Thoracic aorta (tissue), 2 donors: ENCODE measurements at regions not wholly inside any gene's neighbourhood (a gene's known extent, or its start where the extent isn't known, plus 50 kb on each side); places are given as distances from the start of the nearest gene placed in this dataset.

Experiments
- ATAC-seq: fragments of 150-250 bp; one replicate; pipeline ENCODE4 v1.8.0; 2017; ENCODE audit warnings: low read depth; ENCODE audit not compliant: insufficient number of reproducible peaks, low FRiP score
- DNase-seq: peaks from one replicate; pipeline ENCODE4 v3.0.0-alpha.2; 2020; ENCODE audit warnings: low spot score
- H3K27ac ChIP-seq, 2 donors: fragments of 200-600 bp; sonication (generic); 1 replicate in 1 of 2; 2 replicates in 1 of 2; pipeline ENCODE4 v1.5.1; 2016; ENCODE audit warnings: mild to moderate bottlenecking in 2 of 2, moderate library complexity in 2 of 2
- H3K27me3 ChIP-seq: fragments of 200-600 bp; sonication (generic); replicated peaks from 2 replicates; pipeline ENCODE4 v1.6.0; 2016; ENCODE audit warnings: mild to moderate bottlenecking; ENCODE audit not compliant: insufficient read depth
- H3K36me3 ChIP-seq: fragments of 200-600 bp; sonication (generic); one replicate; pipeline ENCODE4 v1.5.1; 2016
- H3K4me1 ChIP-seq, 2 donors: fragments of 200-600 bp; sonication (generic); 1 replicate in 1 of 2; 2 replicates in 1 of 2; pipeline versions ENCODE4 v1.5.1 to v1.6.0; 2016; ENCODE audit warnings: low read depth in 2 of 2, mild to moderate bottlenecking in 1 of 2; ENCODE audit not compliant: control insufficient read depth in 1 of 2
- H3K4me3 ChIP-seq: fragments of 200-600 bp; sonication (generic); 2 replicates; pipeline ENCODE4 v1.5.1; 2016; ENCODE audit warnings: mild to moderate bottlenecking
- H3K9me3 ChIP-seq: fragments of 200-600 bp; sonication (generic); 2 replicates; pipeline ENCODE4 v1.5.1; 2016
- TF ChIP-seq, protein P1 (sequence below): fragments of 200-600 bp; sonication (generic); IDR thresholded peaks from one replicate; pipeline ENCODE4 v1.5.1; 2019; ENCODE audit warnings: antibody characterized with exemption

DNA sequence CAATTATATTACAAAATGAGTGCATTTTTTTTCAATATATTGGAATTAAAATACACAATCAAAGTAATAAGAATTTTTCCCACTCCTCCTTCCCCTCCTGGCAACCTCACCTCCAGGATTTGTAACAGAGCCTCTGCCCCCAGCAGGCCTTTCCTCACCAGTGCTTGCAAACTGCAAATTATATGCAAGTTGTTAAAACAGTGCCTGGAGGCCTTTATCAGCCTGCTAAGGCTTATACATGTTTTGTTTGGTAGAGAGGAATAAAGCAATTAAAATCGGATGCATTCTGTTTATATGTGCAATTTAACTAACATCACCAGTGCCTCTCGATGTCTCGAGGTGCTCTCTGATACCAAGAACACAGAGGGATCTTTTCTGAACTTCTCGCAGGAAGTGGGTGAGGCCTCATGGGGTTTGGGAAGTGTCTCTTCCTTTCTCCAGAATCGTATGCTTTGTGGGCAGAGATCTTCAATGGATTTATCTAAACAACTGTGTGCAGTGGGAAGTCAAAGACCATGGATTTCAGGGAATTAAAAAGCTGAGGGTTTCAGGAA lies 186.8 kb downstream of the CDH26 start:
- H3K4me3 ChIP-seq = no peak overlapping the region
- no peak overlapping the region for H3K27ac ChIP-seq
- no peak for ATAC-seq
- no peaks in the 10 kb centered on the region for H3K36me3 ChIP-seq
- H3K4me1 ChIP-seq = no peaks in the 10 kb centered on the region
- H3K9me3 ChIP-seq = no peaks in the 10 kb centered on the region
- TF ChIP-seq, protein P1, sequence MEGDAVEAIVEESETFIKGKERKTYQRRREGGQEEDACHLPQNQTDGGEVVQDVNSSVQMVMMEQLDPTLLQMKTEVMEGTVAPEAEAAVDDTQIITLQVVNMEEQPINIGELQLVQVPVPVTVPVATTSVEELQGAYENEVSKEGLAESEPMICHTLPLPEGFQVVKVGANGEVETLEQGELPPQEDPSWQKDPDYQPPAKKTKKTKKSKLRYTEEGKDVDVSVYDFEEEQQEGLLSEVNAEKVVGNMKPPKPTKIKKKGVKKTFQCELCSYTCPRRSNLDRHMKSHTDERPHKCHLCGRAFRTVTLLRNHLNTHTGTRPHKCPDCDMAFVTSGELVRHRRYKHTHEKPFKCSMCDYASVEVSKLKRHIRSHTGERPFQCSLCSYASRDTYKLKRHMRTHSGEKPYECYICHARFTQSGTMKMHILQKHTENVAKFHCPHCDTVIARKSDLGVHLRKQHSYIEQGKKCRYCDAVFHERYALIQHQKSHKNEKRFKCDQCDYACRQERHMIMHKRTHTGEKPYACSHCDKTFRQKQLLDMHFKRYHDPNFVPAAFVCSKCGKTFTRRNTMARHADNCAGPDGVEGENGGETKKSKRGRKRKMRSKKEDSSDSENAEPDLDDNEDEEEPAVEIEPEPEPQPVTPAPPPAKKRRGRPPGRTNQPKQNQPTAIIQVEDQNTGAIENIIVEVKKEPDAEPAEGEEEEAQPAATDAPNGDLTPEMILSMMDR = no peak
- H3K27me3 ChIP-seq = no peaks in the 10 kb centered on the region
- DNase-seq = no peak

DNA sequence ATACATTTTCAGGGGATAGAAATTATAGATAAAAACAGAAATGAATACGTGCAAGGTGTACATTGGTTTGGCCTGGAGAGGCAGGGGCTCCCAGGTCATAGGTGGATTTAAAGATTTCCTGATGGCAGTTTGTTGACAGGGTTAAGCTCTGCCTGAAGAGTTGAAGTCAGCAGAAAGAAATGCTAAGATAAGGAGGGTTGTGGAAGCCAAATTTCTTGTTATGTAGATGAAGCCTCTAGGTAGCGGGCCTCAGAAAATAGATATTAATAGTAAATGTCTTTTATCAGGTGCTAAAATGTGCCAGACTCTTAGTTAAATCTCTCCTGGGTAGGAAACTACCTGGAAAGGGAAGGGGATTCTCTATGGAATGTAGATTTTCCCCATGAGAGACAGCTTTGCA lies 188.8 kb downstream of the CDH26 start:
- Histone ChIP-seq H3K4me3 (no peak overlapping the region), H3K27me3 (no peaks in the 10 kb centered on the region), H3K4me1 (no peaks in the 10 kb centered on the region), H3K9me3 (no peaks in the 10 kb centered on the region), H3K27ac (no peak overlapping the region), H3K36me3 (no peaks in the 10 kb centered on the region)
- no peak for DNase-seq
- no peak for ATAC-seq
- TF ChIP-seq, protein P1 = no peak

DNA sequence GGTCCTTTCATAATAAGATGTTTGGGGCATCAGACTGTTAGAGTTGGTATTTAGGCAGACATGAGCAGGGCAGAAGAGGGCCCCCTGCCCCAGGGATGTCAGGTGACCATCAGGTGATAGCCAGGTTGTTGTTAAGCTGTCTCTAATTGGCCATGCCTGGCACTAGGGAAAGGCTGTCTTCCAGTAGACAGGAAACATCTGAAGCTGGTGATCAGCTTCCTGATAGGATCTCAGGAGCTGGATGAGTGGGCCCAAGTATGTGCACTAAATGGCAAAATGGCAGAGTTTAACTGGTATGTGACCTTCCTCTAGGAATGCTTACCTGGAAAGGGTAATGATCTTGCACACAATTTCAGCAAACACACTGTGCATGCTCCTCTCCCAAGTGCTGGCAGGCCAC lies 190.7 kb downstream of the CDH26 start:
- TF ChIP-seq, protein P1 = no peak
- Histone ChIP-seq H3K4me1 (no peaks in the 10 kb centered on the region), H3K4me3 (no peak overlapping the region), H3K9me3 (no peaks in the 10 kb centered on the region), H3K36me3 (no peaks in the 10 kb centered on the region), H3K27me3 (no peaks in the 10 kb centered on the region), H3K27ac (no peak overlapping the region)
- ATAC-seq (no peak), DNase-seq (no peak)

DNA sequence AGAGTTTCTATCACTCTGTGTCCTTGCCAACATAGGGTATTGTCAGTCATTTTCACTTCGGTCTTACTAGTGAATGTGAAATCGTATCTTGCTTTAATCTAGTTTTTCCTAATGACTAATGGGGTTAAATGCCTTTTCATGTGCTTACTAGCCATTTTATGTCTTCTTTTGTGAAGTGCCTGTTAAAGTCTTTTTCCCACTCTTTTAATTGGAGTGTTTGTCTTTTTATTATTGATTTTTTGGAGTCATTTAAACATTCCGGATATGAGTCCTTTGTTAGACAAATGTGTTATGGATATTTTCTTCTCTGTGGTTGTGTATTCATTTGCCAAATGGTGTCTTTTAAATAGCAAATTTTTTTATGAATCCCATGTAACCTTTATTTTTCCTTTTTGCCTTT lies 194.6 kb downstream of the CDH26 start:
- Histone ChIP-seq H3K9me3 (no peaks in the 10 kb centered on the region), H3K4me3 (no peak overlapping the region), H3K4me1 (no peaks in the 10 kb centered on the region), H3K27me3 (no peaks in the 10 kb centered on the region), H3K27ac (no peak overlapping the region), H3K36me3 (no peaks in the 10 kb centered on the region)
- ATAC-seq (no peak), DNase-seq (no peak)
- TF ChIP-seq, protein P1 = no peak

DNA sequence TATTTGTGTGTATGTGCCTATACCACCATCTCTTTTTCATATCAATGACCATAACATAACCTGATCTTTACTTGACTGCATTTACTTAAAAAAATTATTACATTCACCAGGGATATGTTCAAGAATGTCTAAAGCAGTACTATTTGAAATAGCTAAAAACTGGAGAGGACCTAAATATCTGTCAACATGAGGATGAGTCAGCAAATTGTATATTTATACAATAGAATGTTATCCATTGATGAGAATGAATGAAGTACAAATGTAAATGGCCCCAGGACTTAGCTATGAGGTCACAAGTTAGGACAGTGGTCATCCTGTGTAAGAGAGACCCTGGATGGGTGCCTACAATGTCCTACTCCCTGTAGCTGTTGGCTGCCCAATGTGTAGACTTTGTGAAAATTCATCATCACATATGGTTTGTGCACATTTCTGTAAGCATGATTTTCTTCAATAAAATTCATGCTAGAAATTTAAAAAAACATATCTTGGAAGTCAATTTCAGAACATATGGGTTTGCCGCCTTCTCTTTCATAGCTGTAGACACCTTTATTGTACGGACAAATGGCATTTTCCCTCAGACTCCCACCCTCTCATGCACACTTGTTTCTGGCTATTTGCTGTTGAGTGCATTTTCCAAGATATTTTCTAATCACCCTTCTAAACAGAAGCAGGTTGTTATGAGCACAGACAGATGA lies 202.4 kb downstream of the CDH26 start:
- Histone ChIP-seq H3K4me1 (no peaks in the 10 kb centered on the region), H3K36me3 (no peaks in the 10 kb centered on the region), H3K27me3 (no peaks in the 10 kb centered on the region), H3K4me3 (no peak overlapping the region), H3K27ac (no peak overlapping the region), H3K9me3 (no peaks in the 10 kb centered on the region)
- DNase-seq (no peak), ATAC-seq (no peak)
- TF ChIP-seq, protein P1 = no peak
